ENCODE measurements at regions not wholly inside any gene's neighbourhood (a gene's known extent, or its start where the extent isn't known, plus 50 kb on each side); places are given as distances from the start of the nearest gene placed in this dataset.

DNA sequence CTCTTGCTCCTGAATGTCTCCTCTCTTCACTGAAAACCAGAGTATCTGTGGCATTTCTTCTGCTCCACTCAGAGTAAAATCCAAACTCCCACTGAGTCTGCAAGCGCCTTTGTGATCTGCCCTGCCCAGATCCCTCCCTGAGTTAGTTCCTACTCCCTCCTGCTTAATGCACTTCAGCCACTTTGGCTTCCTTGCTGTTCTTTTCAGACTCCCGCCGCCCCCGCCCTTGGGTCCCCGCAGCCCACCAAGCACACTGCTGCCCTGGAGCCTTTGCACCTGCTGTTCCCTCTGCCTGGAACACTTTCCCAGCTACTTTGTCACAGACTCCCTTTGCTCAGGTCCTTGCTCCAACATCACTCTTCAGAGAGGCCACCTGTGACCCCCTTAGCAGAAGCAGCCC is 127.2 kb upstream of the SLC25A48 start:
- TF ChIP-seq, protein P1, sequence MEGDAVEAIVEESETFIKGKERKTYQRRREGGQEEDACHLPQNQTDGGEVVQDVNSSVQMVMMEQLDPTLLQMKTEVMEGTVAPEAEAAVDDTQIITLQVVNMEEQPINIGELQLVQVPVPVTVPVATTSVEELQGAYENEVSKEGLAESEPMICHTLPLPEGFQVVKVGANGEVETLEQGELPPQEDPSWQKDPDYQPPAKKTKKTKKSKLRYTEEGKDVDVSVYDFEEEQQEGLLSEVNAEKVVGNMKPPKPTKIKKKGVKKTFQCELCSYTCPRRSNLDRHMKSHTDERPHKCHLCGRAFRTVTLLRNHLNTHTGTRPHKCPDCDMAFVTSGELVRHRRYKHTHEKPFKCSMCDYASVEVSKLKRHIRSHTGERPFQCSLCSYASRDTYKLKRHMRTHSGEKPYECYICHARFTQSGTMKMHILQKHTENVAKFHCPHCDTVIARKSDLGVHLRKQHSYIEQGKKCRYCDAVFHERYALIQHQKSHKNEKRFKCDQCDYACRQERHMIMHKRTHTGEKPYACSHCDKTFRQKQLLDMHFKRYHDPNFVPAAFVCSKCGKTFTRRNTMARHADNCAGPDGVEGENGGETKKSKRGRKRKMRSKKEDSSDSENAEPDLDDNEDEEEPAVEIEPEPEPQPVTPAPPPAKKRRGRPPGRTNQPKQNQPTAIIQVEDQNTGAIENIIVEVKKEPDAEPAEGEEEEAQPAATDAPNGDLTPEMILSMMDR (IDR thresholded peaks at IDR 0.05; ENCODE audit: low read depth, low read length, missing input control), result no peak
- TF ChIP-seq MAX (IDR thresholded peaks at IDR 0.05), result no peak
- TF ChIP-seq REST (IDR thresholded peaks at IDR 0.05), result no peak

All from liver (tissue), 2 donors.